ENCODE measurements at regions not wholly inside any gene's neighbourhood (a gene's known extent, or its start where the extent isn't known, plus 50 kb on each side); places are given as distances from the start of the nearest gene placed in this dataset.

- TF ChIP-seq EZH2 (IDR thresholded peaks at IDR 0.05; ENCODE audit: low read depth), result no peak
- TF ChIP-seq, protein P1, sequence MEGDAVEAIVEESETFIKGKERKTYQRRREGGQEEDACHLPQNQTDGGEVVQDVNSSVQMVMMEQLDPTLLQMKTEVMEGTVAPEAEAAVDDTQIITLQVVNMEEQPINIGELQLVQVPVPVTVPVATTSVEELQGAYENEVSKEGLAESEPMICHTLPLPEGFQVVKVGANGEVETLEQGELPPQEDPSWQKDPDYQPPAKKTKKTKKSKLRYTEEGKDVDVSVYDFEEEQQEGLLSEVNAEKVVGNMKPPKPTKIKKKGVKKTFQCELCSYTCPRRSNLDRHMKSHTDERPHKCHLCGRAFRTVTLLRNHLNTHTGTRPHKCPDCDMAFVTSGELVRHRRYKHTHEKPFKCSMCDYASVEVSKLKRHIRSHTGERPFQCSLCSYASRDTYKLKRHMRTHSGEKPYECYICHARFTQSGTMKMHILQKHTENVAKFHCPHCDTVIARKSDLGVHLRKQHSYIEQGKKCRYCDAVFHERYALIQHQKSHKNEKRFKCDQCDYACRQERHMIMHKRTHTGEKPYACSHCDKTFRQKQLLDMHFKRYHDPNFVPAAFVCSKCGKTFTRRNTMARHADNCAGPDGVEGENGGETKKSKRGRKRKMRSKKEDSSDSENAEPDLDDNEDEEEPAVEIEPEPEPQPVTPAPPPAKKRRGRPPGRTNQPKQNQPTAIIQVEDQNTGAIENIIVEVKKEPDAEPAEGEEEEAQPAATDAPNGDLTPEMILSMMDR (conservative IDR thresholded peaks at IDR 0.05), result no peak
Observed at GRCh38 chr12:93165384-93165932, 212.3 kb upstream of the NUDT4 start.
